OCI-LY1 (cell line): ENCODE measurements at regions not wholly inside any gene's neighbourhood (a gene's known extent, or its start where the extent isn't known, plus 50 kb on each side); places are given as distances from the start of the nearest gene placed in this dataset.

Source experiments
- H2AFZ ChIP-seq: fragments of 200-600 bp; sonication (generic), shearing (Covaris generic); 2 replicates; pipeline ENCODE4 v1.6.0; 2014; ENCODE audit warnings: antibody characterized with exemption, mild to moderate bottlenecking, low read length
- H3F3A ChIP-seq: fragments of 200-600 bp; sonication (generic), shearing (Covaris generic); 2 replicates; pipeline ENCODE4 v1.6.0; 2014; ENCODE audit warnings: mild to moderate bottlenecking, antibody characterized with exemption, low read length, moderate library complexity; ENCODE audit not compliant: insufficient read depth
- H3K27ac ChIP-seq: fragments of 200-600 bp; sonication (generic); 2 replicates; pipeline ENCODE4 v1.5.1; 2014; ENCODE audit warnings: low read length, mixed run types, mild to moderate bottlenecking, low read depth; ENCODE audit not compliant: poor library complexity, severe bottlenecking
- H3K27me3 ChIP-seq: fragments of 200-600 bp; sonication (generic); 2 replicates; pipeline ENCODE4 v1.6.0; 2014; ENCODE audit warnings: antibody characterized with exemption, mild to moderate bottlenecking, low read length, moderate library complexity; ENCODE audit not compliant: insufficient read depth
- H3K36me3 ChIP-seq: fragments of 200-600 bp; sonication (generic); 2 replicates; pipeline ENCODE4 v1.6.1; 2014; ENCODE audit warnings: mild to moderate bottlenecking, antibody characterized with exemption, low read length, moderate library complexity, mixed read lengths; ENCODE audit not compliant: insufficient read depth
- H3K4me1 ChIP-seq: fragments of 200-600 bp; sonication (generic); 2 replicates; pipeline ENCODE4 v1.5.1; 2014; ENCODE audit warnings: mild to moderate bottlenecking, low read length, moderate library complexity; ENCODE audit not compliant: insufficient read depth, severe bottlenecking
- H3K4me2 ChIP-seq: fragments of 200-600 bp; sonication (generic), shearing (Covaris generic); 2 replicates; pipeline ENCODE4 v1.6.1; 2014; ENCODE audit warnings: low read length
- H3K4me3 ChIP-seq: fragments of 200-600 bp; sonication (generic); 2 replicates; pipeline ENCODE4 v1.5.1; 2014; ENCODE audit warnings: low read length, low read depth, mild to moderate bottlenecking, mixed read lengths; ENCODE audit not compliant: poor library complexity, severe bottlenecking
- H3K79me2 ChIP-seq: fragments of 200-600 bp; shearing (Covaris generic); 2 replicates; pipeline ENCODE4 v1.6.1; 2016; ENCODE audit warnings: mixed run types, low read length, mixed read lengths; ENCODE audit not compliant: insufficient read depth
- H3K9ac ChIP-seq: fragments of 200-600 bp; sonication (generic), shearing (Covaris generic); 2 replicates; pipeline ENCODE4 v1.6.1; 2014; ENCODE audit warnings: mild to moderate bottlenecking, low read length, mixed read lengths
- H3K9me2 ChIP-seq: fragments of 200-600 bp; sonication (generic), shearing (Covaris generic); 2 replicates; pipeline ENCODE4 v1.6.1; 2014; ENCODE audit warnings: low read depth, mild to moderate bottlenecking, low read length, mixed read lengths
- H3K9me3 ChIP-seq: fragments of 200-600 bp; shearing (Covaris generic); 2 replicates; pipeline ENCODE4 v1.6.1; 2014; ENCODE audit warnings: low read length, mixed read lengths
- H4K20me1 ChIP-seq: fragments of 200-600 bp; sonication (generic), shearing (Covaris generic); 2 replicates; pipeline ENCODE4 v1.6.0; 2016; ENCODE audit warnings: mild to moderate bottlenecking, low read length; ENCODE audit not compliant: insufficient read depth
- CTCF ChIP-seq: fragments of 200-600 bp; sonication (generic), shearing (Covaris generic); IDR thresholded peaks from 2 replicates; pipeline ENCODE4 v1.5.1; 2017; ENCODE audit warnings: mild to moderate bottlenecking, antibody characterized with exemption, low read length, moderate library complexity, mixed read lengths
- EZH2 ChIP-seq: fragments of 200-600 bp; sonication (generic), shearing (Covaris generic); IDR thresholded peaks from 2 replicates; pipeline ENCODE4 v1.8.0; 2017; ENCODE audit warnings: borderline replicate concordance, mixed run types, mild to moderate bottlenecking, antibody characterized with exemption, low read length, moderate library complexity, mixed read lengths

DNA sequence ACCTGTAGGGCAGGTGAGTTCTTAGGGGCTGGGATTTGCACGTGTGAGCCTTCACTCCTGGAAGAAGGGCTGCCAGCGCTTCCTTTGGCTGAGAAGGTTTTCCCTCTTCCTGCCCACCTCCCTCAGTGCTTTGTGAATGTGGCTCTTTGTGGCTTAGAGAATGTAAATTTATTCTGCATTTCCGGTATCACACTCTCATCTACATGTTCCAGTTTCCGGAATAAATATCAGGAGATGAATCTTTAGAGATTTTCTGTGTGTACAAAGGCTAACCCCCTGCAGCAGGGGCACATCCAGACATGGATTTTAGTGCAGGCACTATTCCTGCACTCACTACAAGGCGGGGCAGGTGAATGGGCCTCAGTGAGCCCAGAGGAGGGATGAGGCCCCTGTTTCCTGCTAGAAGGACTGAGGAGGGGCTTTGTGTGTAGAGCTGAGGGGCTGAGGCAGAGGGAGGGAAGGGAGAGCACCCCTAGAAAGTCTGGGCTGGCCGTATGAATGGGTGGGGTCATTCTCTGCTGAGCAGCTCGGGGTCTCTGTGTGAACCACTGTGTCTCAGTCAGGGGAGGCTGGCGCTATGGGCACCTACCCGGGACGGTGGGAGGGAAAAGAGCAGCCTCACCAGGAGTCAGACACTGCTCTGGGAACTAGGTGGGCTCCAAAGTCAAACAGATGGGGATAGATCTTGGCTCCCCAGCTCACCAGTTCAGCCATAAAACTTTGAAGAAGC, 207.5 kb downstream of the MATN1 start:
- no peak overlapping the region for H2AFZ ChIP-seq
- no peaks in the 10 kb centered on the region for H3F3A ChIP-seq
- H3K27ac ChIP-seq, result no peak overlapping the region
- H3K27me3 ChIP-seq, result no peaks in the 10 kb centered on the region
- no peak for TF ChIP-seq CTCF
- TF ChIP-seq EZH2, result no peak
- no peak overlapping the region for H3K4me3 ChIP-seq
- H3K9me3 ChIP-seq, result no peaks in the 10 kb centered on the region
- no peaks in the 10 kb centered on the region for H3K36me3 ChIP-seq
- H3K9me2 ChIP-seq, result no peaks in the 10 kb centered on the region
- H3K79me2 ChIP-seq, result no peaks in the 10 kb centered on the region
- H3K4me2 ChIP-seq, result no peak overlapping the region
- H3K4me1 ChIP-seq, result no peaks in the 10 kb centered on the region
- H3K9ac ChIP-seq, result no peak overlapping the region
- H4K20me1 ChIP-seq, result no peaks in the 10 kb centered on the region

DNA sequence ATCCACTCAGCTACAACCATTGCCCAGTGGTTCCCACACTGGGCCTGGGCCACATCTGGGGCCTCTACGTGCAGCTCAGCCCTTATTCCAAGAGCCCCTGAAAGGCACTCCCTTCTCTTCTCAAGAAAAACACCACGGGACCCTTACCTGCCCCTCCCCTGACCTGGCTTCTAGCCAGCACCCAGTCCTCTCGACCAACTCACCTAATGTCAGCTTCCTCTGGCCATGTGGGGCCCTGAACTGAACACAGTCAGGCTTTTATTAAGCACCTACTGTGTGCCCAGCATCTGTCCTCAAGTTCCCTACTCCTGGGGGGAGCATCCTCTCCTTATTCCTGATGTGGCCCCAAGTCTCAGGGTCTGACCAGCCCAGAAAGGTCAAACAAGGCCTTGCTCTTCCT, 208.4 kb downstream of the MATN1 start:
- TF ChIP-seq CTCF (no peak), EZH2 (no peak)
- H4K20me1 ChIP-seq, result no peaks in the 10 kb centered on the region
- no peaks in the 10 kb centered on the region for H3K36me3 ChIP-seq
- H3K4me3 ChIP-seq, result no peak overlapping the region
- H3K27me3 ChIP-seq, result no peaks in the 10 kb centered on the region
- H3K9me2 ChIP-seq, result no peaks in the 10 kb centered on the region
- no peak overlapping the region for H2AFZ ChIP-seq
- H3K79me2 ChIP-seq, result no peaks in the 10 kb centered on the region
- no peaks in the 10 kb centered on the region for H3K9me3 ChIP-seq
- H3K27ac ChIP-seq, result no peak overlapping the region
- H3F3A ChIP-seq, result no peaks in the 10 kb centered on the region
- H3K9ac ChIP-seq, result no peak overlapping the region
- no peaks in the 10 kb centered on the region for H3K4me1 ChIP-seq
- H3K4me2 ChIP-seq, result no peak overlapping the region

DNA sequence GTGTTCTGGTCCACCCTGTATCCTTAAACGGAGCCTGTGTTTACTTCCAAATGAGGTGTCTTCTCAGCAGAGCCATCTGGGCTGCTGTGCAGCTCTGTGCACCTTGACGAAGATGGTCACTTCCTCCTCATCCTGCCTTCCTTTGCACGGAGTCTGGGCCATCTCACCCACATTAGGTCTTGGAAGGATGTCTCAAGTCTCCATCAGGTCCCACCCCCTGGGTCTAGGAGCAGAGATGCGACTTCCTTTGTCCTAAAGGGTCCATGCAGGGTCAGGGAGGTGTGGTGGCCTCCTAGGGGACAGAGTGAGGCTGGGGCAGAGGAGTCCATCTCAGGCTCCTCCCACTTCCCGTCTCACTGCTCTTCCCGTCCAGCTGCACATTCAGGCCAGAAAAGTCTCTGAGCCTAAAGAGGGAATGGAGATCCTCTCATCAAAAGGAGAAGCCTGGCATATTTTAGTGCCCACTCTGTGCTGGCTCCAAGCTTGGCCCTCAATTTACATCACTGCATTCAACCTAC, 209.2 kb downstream of the MATN1 start:
- Histone ChIP-seq H3K4me1 (no peaks in the 10 kb centered on the region), H3K9me3 (no peaks in the 10 kb centered on the region), H3K4me3 (no peak overlapping the region), H3K9me2 (no peaks in the 10 kb centered on the region), H3K27me3 (no peaks in the 10 kb centered on the region), H2AFZ (no peak overlapping the region), H3K4me2 (no peak overlapping the region), H3F3A (no peaks in the 10 kb centered on the region), H3K27ac (no peak overlapping the region), H3K79me2 (no peaks in the 10 kb centered on the region), H3K9ac (no peak overlapping the region), H4K20me1 (no peaks in the 10 kb centered on the region), H3K36me3 (no peaks in the 10 kb centered on the region)
- no peak for TF ChIP-seq EZH2
- no peak for TF ChIP-seq CTCF
